ENCODE measurements at regions not wholly inside any gene's neighbourhood (a gene's known extent, or its start where the extent isn't known, plus 50 kb on each side); places are given as distances from the start of the nearest gene placed in this dataset.
"Not testable (repeated sequence)": the region's sequence is repeated elsewhere in the genome, so short reads cannot be mapped to it uniquely, and the experiment has no call there.

GRCh38 chr4:40681600-40681999 is 51.9 kb upstream of the RBM47 start:
- DNase-seq (ENCODE audit: low read depth, low spot score) = no peak

DNA sequence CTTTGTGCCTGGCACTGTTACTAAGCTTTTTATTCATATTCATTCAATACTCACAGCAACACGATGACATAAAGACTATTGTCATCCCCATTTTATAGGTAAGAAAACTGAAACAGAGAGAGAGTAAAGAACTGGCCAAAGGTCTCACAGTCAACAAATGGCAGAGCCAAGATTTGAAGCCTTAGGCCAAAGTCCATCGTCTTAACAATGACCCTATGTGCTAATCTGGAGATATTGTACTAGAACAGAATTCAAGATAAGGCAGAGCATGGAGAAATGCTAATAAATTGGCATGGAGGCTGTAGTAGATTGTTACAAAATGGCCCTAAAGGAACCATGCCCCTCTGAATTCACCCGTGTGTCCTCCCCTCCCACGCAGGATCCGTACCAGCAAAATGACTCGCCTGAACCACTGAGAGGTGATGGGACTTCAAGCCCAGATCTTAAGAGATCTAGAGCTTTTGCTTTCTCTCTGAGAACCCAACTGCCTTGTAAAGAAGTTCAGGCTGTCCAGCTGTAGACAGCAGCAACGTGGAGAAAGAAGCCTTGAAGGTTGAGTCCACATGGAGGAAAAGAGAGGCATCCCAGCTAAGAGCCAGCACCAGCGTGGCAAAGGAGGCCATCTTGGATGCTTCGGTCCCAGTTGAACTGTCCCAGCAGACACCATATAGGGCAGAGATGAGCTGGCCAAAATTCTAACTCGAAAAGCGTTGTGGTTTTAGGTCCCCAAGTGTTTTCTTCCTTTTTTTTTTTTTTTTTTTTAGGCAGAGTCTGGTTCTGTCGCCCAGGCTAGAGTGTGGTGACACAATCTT is 52.8 kb upstream of the RBM47 start:
- DNase-seq (ENCODE audit: low read depth, low spot score) = no peak

GRCh38 chr4:40683536-40684145 is 54.0 kb upstream of the RBM47 start:
- DNase-seq (ENCODE audit: low read depth, low spot score) = not testable (repeated sequence)

DNA sequence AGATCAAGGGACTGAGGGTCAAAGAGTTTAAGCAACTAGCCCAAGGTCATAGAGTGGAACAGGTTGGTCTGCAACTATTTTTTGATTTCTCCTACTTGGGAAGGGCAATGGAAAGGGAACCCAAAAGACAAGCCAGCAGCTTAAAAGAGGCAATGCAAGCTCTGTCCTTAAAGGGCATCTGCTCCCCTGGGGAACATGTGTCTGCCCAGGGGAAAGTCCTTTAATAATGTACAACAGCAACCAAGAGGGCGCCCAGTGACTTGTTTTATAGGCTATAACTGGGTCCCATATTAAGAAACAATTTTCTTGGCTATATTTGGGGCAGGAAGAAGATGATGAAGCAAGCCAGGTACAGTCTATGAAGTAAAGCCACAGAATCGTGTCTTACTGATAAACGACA is 54.7 kb upstream of the RBM47 start:
- no peak for DNase-seq (ENCODE audit: low read depth, low spot score)

GRCh38 chr4:40685300-40685699 is 55.6 kb upstream of the RBM47 start:
- DNase-seq (ENCODE audit: low read depth, low spot score) = no peak

DNA sequence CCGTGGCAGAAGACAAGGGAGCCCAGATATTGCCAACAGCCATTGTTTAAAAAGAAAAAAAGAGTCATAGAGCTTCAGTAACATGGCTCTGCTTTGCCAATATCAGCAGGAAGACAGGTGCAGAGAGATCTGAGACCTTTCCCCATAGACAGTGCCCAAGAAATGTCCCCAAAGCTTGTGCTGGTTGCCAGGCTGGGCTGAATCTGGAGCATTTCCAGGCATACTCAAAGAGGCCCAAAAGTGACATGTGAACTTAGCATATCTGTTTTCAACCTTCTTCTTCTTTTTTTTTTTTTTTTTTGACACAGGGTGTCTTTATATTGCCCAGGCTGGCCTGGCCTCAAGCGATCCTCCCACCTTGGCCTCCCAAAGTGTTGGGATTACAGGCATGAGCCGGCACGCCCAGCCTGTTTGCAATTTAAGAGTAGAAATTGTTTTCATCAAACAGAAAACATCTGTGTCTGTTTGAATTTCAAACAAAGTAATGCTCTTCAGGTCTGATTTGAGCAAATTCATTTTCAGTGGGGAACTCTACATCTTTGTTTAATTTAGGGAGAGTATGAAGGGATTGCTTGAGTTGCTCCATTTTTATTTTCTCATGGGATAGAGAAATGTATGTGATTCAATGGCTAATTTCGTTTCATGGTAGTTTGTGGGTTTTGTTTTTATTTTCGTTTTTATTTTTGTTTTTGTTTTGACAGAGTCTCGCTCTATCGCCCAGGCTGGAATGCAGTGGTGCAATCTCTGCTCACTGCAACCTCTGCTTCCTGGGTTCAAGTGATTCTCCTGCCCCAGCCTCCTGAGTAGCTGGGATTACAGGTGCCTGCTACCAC is 56.6 kb upstream of the RBM47 start:
- DNase-seq (ENCODE audit: low read depth, low spot score) = no peak

- no peak for DNase-seq (ENCODE audit: low read depth, low spot score)
These were observed 58.2 kb upstream of the RBM47 start for GRCh38 chr4:40687676-40688389.

GRCh38 chr4:40688446-40689095 is 58.9 kb upstream of the RBM47 start:
- no peak for DNase-seq (ENCODE audit: low read depth, low spot score)

- DNase-seq (ENCODE audit: low read depth, low spot score) = no peak
These were observed 55.8 kb upstream of the NSUN7 start for GRCh38 chr4:40693946-40694345.

DNA sequence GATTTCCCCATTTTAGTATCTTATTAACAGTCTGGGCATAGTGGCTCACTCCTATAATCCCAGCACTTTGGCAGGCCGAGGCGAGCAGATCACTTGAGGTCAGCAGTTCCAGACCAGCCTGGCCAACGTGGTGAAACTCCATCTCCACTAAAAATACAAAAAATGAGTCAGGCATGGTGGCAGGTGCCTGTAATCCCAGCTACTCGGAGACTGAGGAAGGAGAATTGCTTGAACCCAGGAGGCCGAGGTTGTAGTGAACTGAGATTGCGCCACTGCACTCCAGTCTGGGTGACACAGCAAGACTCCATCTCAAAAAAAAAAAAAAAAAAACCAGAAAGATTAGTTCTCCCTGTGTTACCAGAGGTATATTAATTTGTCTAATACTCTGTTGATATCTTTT is 52.3 kb upstream of the NSUN7 start:
- DNase-seq (ENCODE audit: low read depth, low spot score) = not testable (repeated sequence)

DNA sequence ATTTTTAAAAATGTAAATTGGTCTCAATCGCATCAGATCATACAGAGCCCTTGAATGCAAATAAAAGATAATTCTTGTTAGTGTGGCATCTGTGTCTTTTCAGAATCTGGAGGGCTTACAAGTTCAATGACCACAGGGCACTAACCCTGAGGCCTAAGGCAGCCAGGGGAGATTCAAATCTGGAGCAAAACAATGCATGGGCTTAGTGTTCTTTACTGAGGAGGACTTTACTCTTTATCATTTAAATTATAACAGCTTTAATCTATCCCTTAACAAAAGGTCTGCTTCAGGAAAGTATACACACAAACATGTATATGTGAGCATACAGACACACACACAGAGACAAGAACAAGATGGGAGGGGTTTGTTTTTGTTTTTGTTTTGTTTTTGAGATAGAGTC is 51.0 kb upstream of the NSUN7 start:
- no peak for DNase-seq (ENCODE audit: low read depth, low spot score)

- peak; percentile 15 for DNase-seq (ENCODE audit: low read depth, low spot score)
These were observed 50.1 kb upstream of the NSUN7 start for GRCh38 chr4:40699648-40700047.
